ENCODE measurements at regions not wholly inside any gene's neighbourhood (a gene's known extent, or its start where the extent isn't known, plus 50 kb on each side); places are given as distances from the start of the nearest gene placed in this dataset.
A peak's percentile ranks its signal among the peaks of the same experiment; 100 is the strongest.

DNA sequence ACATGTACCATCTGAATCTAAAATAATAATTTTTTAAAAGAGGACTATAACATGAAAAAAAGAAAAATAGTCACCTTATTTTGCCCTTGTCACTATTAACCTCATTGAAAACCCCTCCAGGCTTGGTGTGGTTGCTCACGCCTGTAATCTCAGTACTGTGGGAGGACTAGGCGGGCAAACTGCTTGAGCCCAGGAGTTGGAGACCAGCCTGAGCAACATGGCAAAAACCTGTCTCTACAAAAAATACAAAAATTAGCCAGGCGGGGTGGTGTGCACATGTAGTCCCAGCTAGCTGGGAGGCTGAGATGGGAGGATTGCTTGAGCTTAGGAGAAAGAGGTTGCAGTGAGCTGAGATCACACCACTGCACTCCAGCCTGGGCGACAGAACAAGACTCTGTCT, 126.3 kb upstream of the KRAS start:
- Histone ChIP-seq H2AFZ (ENCODE audit: low read depth) (peak overlapping the region; percentile 38; the same call in 1 of the 2 replicates), H3K4me3 (ENCODE audit: low read depth in 2 of 2, low read length in 1 of 2) (no peak overlapping the region), H3K79me2 (ENCODE audit: insufficient read depth) (no peaks in the 10 kb centered on the region), H3K4me1 (ENCODE audit: control insufficient read depth in 1 of 2, insufficient read depth in 2 of 2, low read depth in 1 of 2, low read length in 1 of 2) (no peaks in the 10 kb centered on the region; a peak in 1 of 4 replicates), H3K27me3 (ENCODE audit: insufficient read depth) (no peaks in the 10 kb centered on the region), H3K36me3 (replicated peaks in 1 of 2; ENCODE audit: control insufficient read depth in 1 of 2, insufficient read depth in 2 of 2, low read length in 1 of 2) (no peaks in the 10 kb centered on the region), H3K27ac (ENCODE audit: low read depth in 2 of 2, low read length in 1 of 2) (no peak overlapping the region), H4K20me1 (ENCODE audit: insufficient read depth) (no peaks in the 10 kb centered on the region), H3K4me2 (no peak overlapping the region), H3K9me3 (no peaks in the 10 kb centered on the region), H3K9me2 (no peaks in the 10 kb centered on the region), H3K9ac (no peak overlapping the region), H3F3A (replicated peaks; ENCODE audit: insufficient read depth) (no peaks in the 10 kb centered on the region)
- POLR2A ChIA-PET: no interaction called here
- TF ChIP-seq EP300 (IDR thresholded peaks at IDR 0.05; ENCODE audit: borderline replicate concordance in 1 of 2, low read depth in 1 of 2, low read length in 1 of 2): no peak
- no peak for TF ChIP-seq TEAD4 (IDR thresholded peaks at IDR 0.05; ENCODE audit: borderline replicate concordance, insufficient read depth)
- TF ChIP-seq YY1 (IDR thresholded peaks at IDR 0.05; ENCODE audit: low read depth): no peak
- TF ChIP-seq GATA2 (CRISPR knock-in tag; IDR thresholded peaks at IDR 0.05): no peak
- no peak for TF ChIP-seq ZBTB33 (IDR thresholded peaks at IDR 0.05; ENCODE audit: borderline replicate concordance, low read depth)
- TF ChIP-seq CTCF (IDR thresholded peaks at IDR 0.05): no peak
- TF ChIP-seq MXI1 (IDR thresholded peaks at IDR 0.05; ENCODE audit: low read depth, low read length): no peak
- TF ChIP-seq SIN3A (IDR thresholded peaks at IDR 0.05; ENCODE audit: borderline replicate concordance, low read depth, low read length): no peak
- TF ChIP-seq FOSL2 (IDR thresholded peaks at IDR 0.05; ENCODE audit: borderline replicate concordance, low read depth): no peak
- no peak for TF ChIP-seq CHD2 (IDR thresholded peaks at IDR 0.05; ENCODE audit: low read length, partially characterized antibody)
- TF ChIP-seq RFX5 (IDR thresholded peaks at IDR 0.05; ENCODE audit: low read length): no peak
- DNase-seq: no peak
- CTCF ChIA-PET: interaction anchor here (1.7 to 2.1 kb wide), 2 partner anchors 9 to 136 kb away, joined by 4 to 7 read pairs; no protein-coding TSS in a partner anchor
- WGBS (ENCODE audit: low lambda C conversion rate): 99% methylated on average over 4 of the region's 4 CpGs

DNA sequence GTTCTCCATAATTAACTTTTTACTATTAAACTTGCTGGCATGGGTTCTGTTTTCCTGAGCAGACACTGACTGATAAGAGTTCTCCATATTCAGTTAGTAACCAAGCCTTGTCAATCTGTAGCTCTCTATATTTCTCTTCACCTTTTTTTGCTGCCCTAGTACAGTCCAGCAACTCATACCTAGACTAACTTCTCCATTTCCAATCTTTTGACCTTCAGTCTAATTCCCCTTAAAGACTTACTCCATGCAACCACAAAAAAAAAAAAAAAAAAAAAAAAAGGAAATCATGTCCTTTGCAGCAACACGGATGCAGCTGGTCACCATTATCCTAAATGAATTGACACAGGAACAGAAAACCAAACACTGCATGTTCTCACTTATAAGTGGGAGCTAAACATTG, 125.7 kb upstream of the KRAS start:
- H3K9me2 ChIP-seq: no peaks in the 10 kb centered on the region
- H3K27ac ChIP-seq (ENCODE audit: low read depth in 2 of 2, low read length in 1 of 2): no peak overlapping the region
- TF ChIP-seq GABPA (IDR thresholded peaks at IDR 0.05; ENCODE audit: low read depth): no peak
- no peak for TF ChIP-seq IRF3 (IDR thresholded peaks at IDR 0.05; ENCODE audit: low read depth, low read length)
- no peak overlapping the region for H2AFZ ChIP-seq (ENCODE audit: low read depth)
- ChIA-PET POLR2A (no interaction called here), CTCF (interaction anchor here (1.7 kb wide), 1 partner anchor 135 kb away, joined by 7 read pairs; no protein-coding TSS in a partner anchor)
- H3K4me1 ChIP-seq (ENCODE audit: control insufficient read depth in 1 of 2, insufficient read depth in 2 of 2, low read depth in 1 of 2, low read length in 1 of 2): no peaks in the 10 kb centered on the region; a peak in 1 of 4 replicates
- H3K9ac ChIP-seq: no peak overlapping the region
- H3F3A ChIP-seq (replicated peaks; ENCODE audit: insufficient read depth): no peaks in the 10 kb centered on the region
- H3K79me2 ChIP-seq (ENCODE audit: insufficient read depth): no peaks in the 10 kb centered on the region
- no peak for DNase-seq
- WGBS (ENCODE audit: low lambda C conversion rate): 42% methylated on average over 1 of the region's 1 CpG
- no peaks in the 10 kb centered on the region for H3K9me3 ChIP-seq
- no peaks in the 10 kb centered on the region for H3K27me3 ChIP-seq (ENCODE audit: insufficient read depth)
- no peak overlapping the region for H3K4me2 ChIP-seq
- H3K36me3 ChIP-seq (replicated peaks in 1 of 2; ENCODE audit: control insufficient read depth in 1 of 2, insufficient read depth in 2 of 2, low read length in 1 of 2): no peaks in the 10 kb centered on the region
- no peak overlapping the region for H3K4me3 ChIP-seq (ENCODE audit: low read depth in 2 of 2, low read length in 1 of 2)
- no peaks in the 10 kb centered on the region for H4K20me1 ChIP-seq (ENCODE audit: insufficient read depth)

Measured in SK-N-SH (cell line).